Ascending aorta (tissue), 2 donors: ENCODE measurements at regions not wholly inside any gene's neighbourhood (a gene's known extent, or its start where the extent isn't known, plus 50 kb on each side); places are given as distances from the start of the nearest gene placed in this dataset.

ENCODE experiments used
- DNase-seq, 2 donors: peaks; one replicate each; pipeline ENCODE4 v3.0.0-alpha.2; 2019; ENCODE audit warnings: low spot score in 2 of 2
- H3K27ac ChIP-seq, 2 donors: fragments of 200-600 bp; sonication (generic); one replicate each; pipeline ENCODE4 v1.5.1; 2016 to 2017; ENCODE audit warnings: mild to moderate bottlenecking in 1 of 2
- H3K27me3 ChIP-seq: fragments of 200-600 bp; sonication (generic); one replicate; pipeline ENCODE4 v1.5.1; 2017
- H3K36me3 ChIP-seq, 2 donors: fragments of 200-600 bp; sonication (generic); one replicate each; pipeline ENCODE4 v1.5.1; 2016
- H3K4me1 ChIP-seq, 2 donors: fragments of 200-600 bp; sonication (generic); one replicate each; pipeline ENCODE4 v1.5.1; 2016 to 2017; ENCODE audit warnings: mild to moderate bottlenecking in 1 of 2
- H3K4me3 ChIP-seq, 2 donors: fragments of 200-600 bp; sonication (generic); one replicate each; pipeline ENCODE4 v1.5.1; 2016 to 2017; ENCODE audit warnings: mild to moderate bottlenecking in 1 of 2
- H3K9me3 ChIP-seq, 2 donors: fragments of 200-600 bp; sonication (generic); one replicate each; pipeline ENCODE4 v1.5.1; 2016
- intact Hi-C: fragments of 100-400 bp; cut with DNase I; formaldehyde crosslinking; loops from one replicate; pipeline ENCODE4 v1.15.1; 2023
- TF ChIP-seq, protein P1 (sequence below), 3 experiments: fragments of 200-600 bp in 2 of 3; fragments of 450-650 bp in 1 of 3; sonication (generic) in 2 of 3; IDR thresholded peaks; one replicate each; pipeline ENCODE4 v1.5.1; 2016 to 2019; ENCODE audit warnings: antibody characterized with exemption in 3 of 3, mild to moderate bottlenecking in 1 of 3, moderate library complexity in 1 of 3

DNA sequence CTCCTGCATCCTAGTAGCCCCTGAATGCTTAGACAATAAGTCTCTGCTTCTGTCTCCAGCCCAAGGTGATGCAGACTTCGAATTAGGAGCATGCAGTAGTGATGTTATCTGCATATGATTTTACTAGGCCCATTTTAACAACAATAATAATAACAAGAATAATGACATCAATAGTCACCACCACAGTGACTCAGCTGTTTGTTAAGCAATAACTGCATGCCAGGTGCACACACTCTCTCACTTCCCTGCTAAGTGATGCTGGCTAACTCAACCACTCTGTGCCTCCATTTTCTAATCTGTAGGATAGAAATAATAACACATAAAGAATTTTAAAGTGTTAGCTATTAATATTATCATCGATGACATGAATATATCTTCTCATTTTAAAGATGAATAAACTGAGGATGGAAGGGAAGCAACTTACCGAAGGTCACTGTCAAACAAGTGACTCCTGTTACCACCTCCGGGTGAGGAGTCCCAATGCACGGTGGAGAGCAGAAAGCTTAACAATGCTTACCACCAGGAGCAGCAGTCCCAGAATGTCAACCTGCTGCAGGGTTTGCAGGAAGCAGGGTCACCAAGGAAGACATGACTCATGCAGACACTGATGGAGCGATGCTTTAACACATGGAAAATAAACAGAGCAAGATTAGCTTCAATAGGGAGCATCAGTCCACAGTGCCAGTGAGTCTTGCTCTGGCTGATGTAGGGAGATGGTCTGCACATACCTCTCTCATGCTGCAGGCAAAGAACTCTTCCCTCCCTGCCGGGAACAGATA is 290.2 kb downstream of the SPATA17 start:
- no peak overlapping the region for H3K4me3 ChIP-seq
- H3K4me1 ChIP-seq, result no peaks in the 10 kb centered on the region
- TF ChIP-seq, protein P1, sequence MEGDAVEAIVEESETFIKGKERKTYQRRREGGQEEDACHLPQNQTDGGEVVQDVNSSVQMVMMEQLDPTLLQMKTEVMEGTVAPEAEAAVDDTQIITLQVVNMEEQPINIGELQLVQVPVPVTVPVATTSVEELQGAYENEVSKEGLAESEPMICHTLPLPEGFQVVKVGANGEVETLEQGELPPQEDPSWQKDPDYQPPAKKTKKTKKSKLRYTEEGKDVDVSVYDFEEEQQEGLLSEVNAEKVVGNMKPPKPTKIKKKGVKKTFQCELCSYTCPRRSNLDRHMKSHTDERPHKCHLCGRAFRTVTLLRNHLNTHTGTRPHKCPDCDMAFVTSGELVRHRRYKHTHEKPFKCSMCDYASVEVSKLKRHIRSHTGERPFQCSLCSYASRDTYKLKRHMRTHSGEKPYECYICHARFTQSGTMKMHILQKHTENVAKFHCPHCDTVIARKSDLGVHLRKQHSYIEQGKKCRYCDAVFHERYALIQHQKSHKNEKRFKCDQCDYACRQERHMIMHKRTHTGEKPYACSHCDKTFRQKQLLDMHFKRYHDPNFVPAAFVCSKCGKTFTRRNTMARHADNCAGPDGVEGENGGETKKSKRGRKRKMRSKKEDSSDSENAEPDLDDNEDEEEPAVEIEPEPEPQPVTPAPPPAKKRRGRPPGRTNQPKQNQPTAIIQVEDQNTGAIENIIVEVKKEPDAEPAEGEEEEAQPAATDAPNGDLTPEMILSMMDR (IDR thresholded peaks at IDR 0.05), result no peak
- no peaks in the 10 kb centered on the region for H3K9me3 ChIP-seq
- H3K27me3 ChIP-seq, result no peaks in the 10 kb centered on the region
- intact Hi-C loops, result no loop called here
- no peaks in the 10 kb centered on the region for H3K36me3 ChIP-seq
- H3K27ac ChIP-seq, result no peak overlapping the region
- DNase-seq, result no peak

DNA sequence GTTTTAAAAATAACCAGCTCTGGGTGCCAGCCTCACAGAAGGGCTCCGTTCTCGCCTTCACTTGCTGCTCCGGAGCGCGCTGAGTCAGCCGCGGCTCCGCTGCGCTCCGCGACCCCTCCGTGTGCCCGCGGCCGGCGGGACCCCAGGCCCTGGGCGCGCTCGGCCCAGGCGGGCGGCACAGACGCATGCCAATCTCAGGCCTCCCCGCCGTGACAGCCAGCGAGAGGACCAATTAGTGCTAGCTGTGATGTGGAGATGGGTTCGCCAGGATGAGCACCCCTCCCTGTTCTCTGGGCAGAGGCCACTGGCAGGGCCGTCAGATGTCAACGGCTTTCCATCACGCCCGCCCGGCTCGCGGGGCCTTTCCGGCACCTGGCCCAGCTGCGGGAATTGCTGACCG is 293.8 kb downstream of the SPATA17 start:
- no peaks in the 10 kb centered on the region for H3K27me3 ChIP-seq
- no peaks in the 10 kb centered on the region for H3K4me1 ChIP-seq
- no peak overlapping the region for H3K4me3 ChIP-seq
- DNase-seq, result no peak
- TF ChIP-seq, protein P1 (IDR thresholded peaks at IDR 0.05), result no peak
- no peak overlapping the region for H3K27ac ChIP-seq
- intact Hi-C loops, result no loop called here
- H3K36me3 ChIP-seq, result no peaks in the 10 kb centered on the region
- H3K9me3 ChIP-seq, result no peaks in the 10 kb centered on the region

DNA sequence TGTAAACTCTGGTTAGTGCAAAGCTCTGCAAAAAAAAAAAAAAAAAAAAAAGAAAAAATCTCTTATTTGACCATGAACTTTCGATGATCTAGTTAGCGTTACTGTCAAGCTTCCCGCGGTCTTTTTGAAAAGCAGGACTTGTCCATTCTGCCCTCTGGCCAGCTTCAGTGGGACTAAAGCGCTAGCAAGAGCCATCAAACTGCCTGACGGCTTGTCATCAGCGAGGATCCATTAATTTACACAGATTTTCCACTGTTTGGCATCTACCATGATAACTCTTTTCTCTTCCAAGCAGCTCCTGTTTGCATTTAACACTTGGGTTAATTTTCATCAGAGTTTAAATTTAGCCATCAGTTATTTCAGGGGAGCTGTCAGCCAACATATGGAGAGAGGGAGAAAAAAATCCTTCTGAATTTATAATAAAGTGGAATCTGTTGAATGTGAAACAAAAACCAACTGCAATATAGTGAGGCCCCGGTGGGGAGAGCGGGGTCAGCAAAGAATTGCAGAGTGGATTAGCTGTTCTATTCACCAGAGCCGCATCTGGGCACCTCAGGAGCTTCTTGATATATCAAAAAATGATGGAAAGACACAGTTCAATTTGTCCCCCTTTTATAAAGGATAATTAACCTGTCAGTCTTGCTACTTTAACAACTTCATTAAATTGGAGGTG is 298.2 kb downstream of the SPATA17 start:
- H3K27me3 ChIP-seq, result no peaks in the 10 kb centered on the region
- no peak overlapping the region for H3K4me3 ChIP-seq
- DNase-seq, result no peak
- TF ChIP-seq, protein P1 (IDR thresholded peaks at IDR 0.05), result no peak
- H3K9me3 ChIP-seq, result no peaks in the 10 kb centered on the region
- H3K27ac ChIP-seq, result no peak overlapping the region
- intact Hi-C loops, result no loop called here
- H3K36me3 ChIP-seq, result no peaks in the 10 kb centered on the region
- H3K4me1 ChIP-seq, result no peaks in the 10 kb centered on the region

DNA sequence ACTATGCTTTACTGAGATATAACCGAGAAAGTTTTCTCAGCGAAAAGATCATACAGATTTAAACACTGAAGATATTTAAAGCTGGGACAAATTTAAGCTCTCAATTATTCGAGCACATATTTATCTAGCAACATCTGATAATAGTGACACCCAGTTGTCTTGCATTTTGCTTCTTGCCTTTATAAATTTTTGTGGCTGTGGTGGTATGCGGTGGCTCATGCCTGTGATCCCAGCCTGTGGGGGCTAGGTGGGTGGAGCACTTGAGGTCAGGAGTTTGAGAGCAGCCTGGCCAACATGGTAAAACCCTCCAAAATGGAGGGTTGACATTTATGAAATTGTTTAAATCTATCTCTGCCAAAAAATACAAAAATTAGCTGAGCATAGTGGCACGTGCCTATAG is 312.2 kb downstream of the SPATA17 start:
- no peak for DNase-seq
- H3K4me1 ChIP-seq, result no peaks in the 10 kb centered on the region
- H3K27me3 ChIP-seq, result no peaks in the 10 kb centered on the region
- H3K4me3 ChIP-seq, result no peak overlapping the region
- intact Hi-C loops, result no loop called here
- H3K9me3 ChIP-seq, result no peaks in the 10 kb centered on the region
- TF ChIP-seq, protein P1 (IDR thresholded peaks at IDR 0.05), result no peak
- H3K27ac ChIP-seq, result no peak overlapping the region
- no peaks in the 10 kb centered on the region for H3K36me3 ChIP-seq

DNA sequence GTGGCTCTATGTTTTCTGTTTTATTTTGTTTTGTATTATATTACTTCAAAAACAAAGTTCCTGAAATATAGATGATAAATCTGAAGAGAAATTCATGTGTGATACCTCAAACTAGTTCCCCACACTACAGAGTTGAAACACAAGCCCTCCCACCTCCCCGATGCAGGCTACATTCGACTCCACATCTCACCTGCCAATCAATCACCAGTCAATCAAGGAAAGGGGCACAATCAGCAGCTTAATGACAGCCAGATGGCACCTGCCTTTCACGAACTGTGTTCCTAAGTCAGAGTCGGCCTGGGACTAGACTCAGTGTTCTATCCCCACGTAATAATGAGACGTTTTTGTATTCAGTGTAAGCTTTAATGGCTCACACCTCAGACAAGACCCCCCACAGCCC is 313.4 kb downstream of the SPATA17 start:
- Histone ChIP-seq H3K4me1 (no peaks in the 10 kb centered on the region), H3K27me3 (no peaks in the 10 kb centered on the region), H3K27ac (no peak overlapping the region), H3K9me3 (no peaks in the 10 kb centered on the region), H3K36me3 (no peaks in the 10 kb centered on the region), H3K4me3 (no peak overlapping the region)
- no peak for DNase-seq
- intact Hi-C loops, result no loop called here
- TF ChIP-seq, protein P1 (IDR thresholded peaks at IDR 0.05), result no peak
